ENCODE measurements at regions not wholly inside any gene's neighbourhood (a gene's known extent, or its start where the extent isn't known, plus 50 kb on each side); places are given as distances from the start of the nearest gene placed in this dataset.

GRCh38 chr18:10306779-10307178 lies 147.7 kb upstream of the APCDD1 start:
- DNase-seq, result no peak
- Mint-ChIP-seq H3K27ac (ENCODE audit: unreplicated experiment) (no peak overlapping the region), H3K4me1 (ENCODE audit: low read depth, unreplicated experiment) (peaks cover 29% of the 10 kb centered on the region), H3K36me3 (ENCODE audit: unreplicated experiment) (peaks cover 5% of the 10 kb centered on the region), H3K9me3 (ENCODE audit: unreplicated experiment) (peaks cover 12% of the 10 kb centered on the region), H3K27me3 (ENCODE audit: unreplicated experiment) (peaks cover under 1% of the 10 kb centered on the region), H3K4me3 (ENCODE audit: unreplicated experiment) (no peak overlapping the region)
- no peak for TF ChIP-seq CTCF (IDR thresholded peaks at IDR 0.05; ENCODE audit: partially characterized antibody, unreplicated experiment)

GRCh38 chr18:10308154-10308553 lies 146.3 kb upstream of the APCDD1 start:
- Mint-ChIP-seq H3K4me1 (ENCODE audit: low read depth, unreplicated experiment) (peaks cover 25% of the 10 kb centered on the region), H3K27ac (ENCODE audit: unreplicated experiment) (no peak overlapping the region), H3K36me3 (ENCODE audit: unreplicated experiment) (peaks cover 9% of the 10 kb centered on the region), H3K4me3 (ENCODE audit: unreplicated experiment) (no peak overlapping the region), H3K9me3 (ENCODE audit: unreplicated experiment) (peaks cover 6% of the 10 kb centered on the region), H3K27me3 (ENCODE audit: unreplicated experiment) (no peaks in the 10 kb centered on the region)
- no peak for DNase-seq
- TF ChIP-seq CTCF (IDR thresholded peaks at IDR 0.05; ENCODE audit: partially characterized antibody, unreplicated experiment), result no peak

GRCh38 chr18:10310626-10311025 lies 143.8 kb upstream of the APCDD1 start:
- Mint-ChIP-seq H3K4me3 (ENCODE audit: unreplicated experiment) (no peak overlapping the region), H3K27ac (ENCODE audit: unreplicated experiment) (no peak overlapping the region), H3K9me3 (ENCODE audit: unreplicated experiment) (peaks cover 2% of the 10 kb centered on the region), H3K36me3 (ENCODE audit: unreplicated experiment) (peaks cover 4% of the 10 kb centered on the region), H3K27me3 (ENCODE audit: unreplicated experiment) (no peaks in the 10 kb centered on the region), H3K4me1 (ENCODE audit: low read depth, unreplicated experiment) (peaks cover 15% of the 10 kb centered on the region)
- no peak for TF ChIP-seq CTCF (IDR thresholded peaks at IDR 0.05; ENCODE audit: partially characterized antibody, unreplicated experiment)
- DNase-seq, result no peak

- no peak for TF ChIP-seq CTCF (IDR thresholded peaks at IDR 0.05; ENCODE audit: partially characterized antibody, unreplicated experiment)
- DNase-seq, result no peak
- H3K27ac Mint-ChIP-seq (ENCODE audit: unreplicated experiment), result no peak overlapping the region
- peaks cover 4% of the 10 kb centered on the region for H3K36me3 Mint-ChIP-seq (ENCODE audit: unreplicated experiment)
- H3K4me1 Mint-ChIP-seq (ENCODE audit: low read depth, unreplicated experiment), result peaks cover 15% of the 10 kb centered on the region
- no peak overlapping the region for H3K4me3 Mint-ChIP-seq (ENCODE audit: unreplicated experiment)
- peaks cover 2% of the 10 kb centered on the region for H3K9me3 Mint-ChIP-seq (ENCODE audit: unreplicated experiment)
- H3K27me3 Mint-ChIP-seq (ENCODE audit: unreplicated experiment), result no peaks in the 10 kb centered on the region
Observed at GRCh38 chr18:10312326-10313015, 142.0 kb upstream of the APCDD1 start.

- Mint-ChIP-seq H3K9me3 (ENCODE audit: unreplicated experiment) (peaks cover 3% of the 10 kb centered on the region), H3K27ac (ENCODE audit: unreplicated experiment) (no peak overlapping the region), H3K27me3 (ENCODE audit: unreplicated experiment) (no peaks in the 10 kb centered on the region), H3K36me3 (ENCODE audit: unreplicated experiment) (peaks cover 4% of the 10 kb centered on the region), H3K4me1 (ENCODE audit: low read depth, unreplicated experiment) (peaks cover 15% of the 10 kb centered on the region), H3K4me3 (ENCODE audit: unreplicated experiment) (no peak overlapping the region)
- TF ChIP-seq CTCF (IDR thresholded peaks at IDR 0.05; ENCODE audit: partially characterized antibody, unreplicated experiment), result no peak
- no peak for DNase-seq
Observed at GRCh38 chr18:10313016-10313342, 141.5 kb upstream of the APCDD1 start.

Measured in glutamatergic neuron (in vitro differentiated cells).